OCI-M1 (cell line): ENCODE measurements at regions not wholly inside any gene's neighbourhood (a gene's known extent, or its start where the extent isn't known, plus 50 kb on each side); places are given as distances from the start of the nearest gene placed in this dataset.

ENCODE experiments used
- DNase-seq: peaks from one replicate; lab custom pipeline; 2025; lab: John Stamatoyannopoulos, UW

DNA sequence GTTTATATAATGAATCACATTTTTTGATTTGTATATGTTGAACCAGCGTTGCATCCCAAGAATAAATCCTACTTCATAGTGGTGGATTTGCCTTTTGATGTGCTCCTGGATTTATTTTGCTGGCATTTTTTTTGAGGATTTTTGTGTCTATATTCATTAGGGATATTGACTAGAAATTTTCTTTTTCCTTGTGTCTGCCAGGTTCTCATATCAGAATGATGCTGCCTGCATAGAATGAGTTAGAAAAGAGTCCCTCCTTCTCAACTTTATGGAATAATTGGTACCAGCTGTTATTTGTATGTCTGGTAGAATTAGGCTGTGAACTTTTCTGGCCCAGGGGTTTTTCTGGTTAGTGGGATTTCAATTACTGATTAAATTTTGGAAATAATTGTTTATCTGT lies 457.4 kb upstream of the DSEL start:
- no peak for DNase-seq

DNA sequence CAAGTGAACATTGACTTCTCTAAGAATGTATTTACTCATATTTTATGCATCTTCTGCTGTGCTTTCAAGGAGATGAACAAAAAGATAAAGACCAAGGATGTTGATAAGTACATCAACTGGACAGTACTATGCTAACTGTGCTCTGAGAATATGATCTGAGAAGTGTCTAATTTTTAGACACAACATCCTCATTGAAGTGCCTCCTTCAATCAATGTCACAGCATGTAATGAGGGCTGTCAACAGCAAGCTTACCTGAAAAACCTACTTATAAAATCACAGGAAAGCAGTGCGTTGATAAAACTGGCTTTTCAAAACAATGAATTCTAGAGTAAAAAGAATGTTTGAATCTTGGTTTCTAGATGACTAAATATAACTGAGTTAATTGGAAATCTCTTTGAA lies 452.9 kb upstream of the DSEL start:
- DNase-seq: no peak

DNA sequence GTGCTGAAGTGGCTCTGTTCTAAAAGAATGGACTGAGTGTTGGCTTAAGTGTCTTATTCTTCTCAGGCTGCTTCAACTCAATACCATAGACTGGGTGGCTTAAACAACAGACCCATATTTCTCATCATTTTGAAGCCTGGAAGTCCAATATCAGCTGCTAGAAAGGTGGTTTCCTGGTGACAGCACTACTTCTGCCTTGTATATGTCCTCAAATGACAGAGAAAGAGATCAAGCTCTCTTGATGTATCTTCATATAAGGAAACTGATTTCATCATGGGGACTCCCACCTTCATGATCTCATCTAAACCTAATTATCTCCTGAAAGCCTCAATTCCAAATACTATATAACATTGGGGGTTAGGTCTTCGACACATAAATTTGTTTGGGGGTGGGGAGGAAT lies 449.7 kb upstream of the DSEL start:
- DNase-seq: no peak

DNA sequence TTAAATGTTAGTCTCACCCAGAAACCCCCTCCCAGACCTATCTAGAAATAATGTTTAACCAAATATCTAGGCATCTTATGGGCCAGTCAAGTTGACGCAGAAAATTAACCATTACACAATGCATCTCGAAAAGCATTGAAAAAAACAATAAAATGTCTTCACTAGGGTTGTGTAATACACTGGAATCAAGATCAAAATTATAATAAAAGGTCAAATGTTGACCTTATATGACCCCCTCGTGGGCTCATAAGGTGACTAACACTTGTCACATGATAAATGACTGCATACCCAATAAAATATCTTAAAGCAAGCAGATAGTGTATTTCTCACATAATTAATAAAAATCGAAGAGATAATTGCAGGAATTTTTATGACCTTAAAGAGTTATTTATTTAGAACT lies 447.9 kb upstream of the DSEL start:
- DNase-seq: no peak

DNA sequence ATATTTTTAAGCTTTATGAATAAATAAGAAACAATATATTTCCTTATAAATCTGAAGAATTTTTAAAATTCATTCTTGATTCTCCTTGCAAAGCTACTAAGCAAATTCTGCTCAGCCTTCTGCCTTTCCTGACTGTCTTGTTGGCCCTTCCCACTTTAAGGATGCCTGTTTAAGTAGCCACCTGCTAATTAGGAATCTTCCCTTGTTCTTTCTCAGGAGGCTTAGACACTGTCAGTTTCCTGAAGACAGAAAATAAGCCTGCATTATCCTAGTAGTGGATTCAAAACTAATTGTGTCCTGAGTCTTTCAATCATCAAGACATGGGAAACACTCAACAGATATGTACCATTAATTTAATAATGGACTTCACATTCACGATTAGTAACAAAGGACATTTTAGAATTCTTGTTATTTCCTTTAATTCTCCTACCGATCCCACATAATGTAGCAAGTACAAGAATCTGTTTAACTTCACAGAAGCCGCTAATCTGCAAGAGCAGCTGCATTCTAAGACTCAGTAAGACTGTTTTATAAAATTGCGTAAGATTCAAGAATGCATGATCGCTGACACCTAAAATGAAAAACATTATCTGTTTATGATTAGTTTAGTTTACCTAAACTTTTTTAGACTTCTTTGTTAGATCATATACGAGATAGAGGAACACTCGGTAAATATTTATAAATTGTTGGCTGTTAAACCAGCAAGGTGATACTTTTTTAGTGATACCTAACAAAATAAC lies 445.4 kb upstream of the DSEL start:
- DNase-seq: no peak

GRCh38 chr18:67957684-67958083 lies 441.2 kb upstream of the DSEL start:
- DNase-seq: no peak

GRCh38 chr18:67954594-67954993 lies 438.1 kb upstream of the DSEL start:
- DNase-seq: no peak

DNA sequence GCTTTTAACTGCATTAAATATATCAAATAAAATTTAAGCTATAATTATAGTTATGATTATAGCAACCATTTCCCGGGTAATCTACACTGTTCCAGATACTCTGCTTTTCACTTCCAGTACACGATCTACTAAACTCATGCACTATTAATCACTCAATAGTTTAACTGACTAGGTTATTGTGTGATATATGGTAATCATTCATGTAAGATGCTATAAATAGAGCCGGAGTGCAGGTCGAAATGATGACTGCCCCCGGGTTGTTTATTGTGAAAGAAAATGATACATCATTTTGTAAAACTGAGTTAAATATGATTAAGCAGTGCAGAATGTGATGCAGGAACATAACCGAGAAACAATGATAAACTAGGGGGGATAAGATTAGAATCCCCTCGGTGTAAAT lies 434.6 kb upstream of the DSEL start:
- no peak for DNase-seq

GRCh38 chr18:67938660-67939059 lies 422.1 kb upstream of the DSEL start:
- no peak for DNase-seq

- no peak for DNase-seq
These were observed 419.1 kb upstream of the DSEL start for GRCh38 chr18:67935638-67936037.

DNA sequence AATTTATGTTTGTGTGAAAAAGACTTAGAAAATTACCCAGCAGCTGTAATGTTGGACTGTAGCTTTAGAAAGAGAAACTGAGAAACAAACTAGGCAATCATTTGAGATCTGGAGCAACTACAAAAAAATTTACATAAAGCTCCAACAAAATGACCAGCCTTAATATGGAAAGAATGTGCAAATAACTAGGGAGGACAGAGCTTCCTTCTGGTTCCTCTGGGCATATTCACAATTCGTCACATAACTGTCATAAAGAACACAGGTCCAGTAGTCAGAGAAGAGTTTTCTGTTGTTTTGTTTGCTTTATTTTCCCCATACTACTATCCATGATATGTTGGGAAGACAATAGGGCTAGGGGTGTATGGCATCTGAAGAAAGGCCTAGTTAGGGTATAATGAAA lies 416.8 kb upstream of the DSEL start:
- no peak for DNase-seq

GRCh38 chr18:67932271-67932670 lies 415.8 kb upstream of the DSEL start:
- no peak for DNase-seq

GRCh38 chr18:67926929-67927864 lies 410.7 kb upstream of the DSEL start:
- DNase-seq: no peak

DNA sequence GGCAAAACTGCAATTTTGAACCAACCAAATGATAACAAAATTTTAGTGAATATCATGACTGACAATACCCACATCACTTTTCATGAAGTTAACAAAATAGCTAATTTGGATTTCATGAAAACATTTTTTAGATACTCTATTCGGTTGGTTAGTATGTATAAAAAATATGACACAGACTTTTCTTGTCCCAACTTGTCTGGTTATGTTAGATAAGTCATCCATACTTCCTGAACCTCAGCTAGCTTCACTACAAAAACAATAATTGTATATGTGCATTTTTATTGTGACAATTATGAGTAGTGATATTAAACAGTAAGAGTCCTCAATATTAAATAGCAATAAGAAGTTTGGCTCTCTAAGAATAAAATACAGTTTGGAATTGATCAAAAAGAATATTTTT lies 408.1 kb upstream of the DSEL start:
- no peak for DNase-seq

DNA sequence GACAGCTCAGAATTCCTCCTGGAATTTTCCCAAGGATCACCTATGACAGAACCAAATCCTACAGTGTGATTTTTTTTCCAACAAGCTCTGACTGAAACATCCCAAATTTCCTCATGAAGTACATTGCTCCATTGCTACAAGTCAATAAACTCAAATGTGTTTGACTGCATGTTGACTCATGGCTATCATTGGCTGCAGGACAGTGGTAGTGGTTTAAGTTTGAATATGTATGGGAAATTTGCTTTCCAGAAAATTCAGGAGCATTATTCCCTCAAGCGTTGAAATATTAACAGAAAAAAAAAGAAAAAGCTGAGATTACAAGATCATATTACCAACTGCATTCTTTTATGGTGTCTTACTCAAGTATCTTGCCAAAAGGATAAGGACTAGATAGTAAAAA lies 402.8 kb upstream of the DSEL start:
- DNase-seq: no peak

- no peak for DNase-seq
These were observed 399.6 kb upstream of the DSEL start for GRCh38 chr18:67916097-67916496.

- DNase-seq: no peak
These were observed 396.5 kb upstream of the DSEL start for GRCh38 chr18:67913040-67913439.

DNA sequence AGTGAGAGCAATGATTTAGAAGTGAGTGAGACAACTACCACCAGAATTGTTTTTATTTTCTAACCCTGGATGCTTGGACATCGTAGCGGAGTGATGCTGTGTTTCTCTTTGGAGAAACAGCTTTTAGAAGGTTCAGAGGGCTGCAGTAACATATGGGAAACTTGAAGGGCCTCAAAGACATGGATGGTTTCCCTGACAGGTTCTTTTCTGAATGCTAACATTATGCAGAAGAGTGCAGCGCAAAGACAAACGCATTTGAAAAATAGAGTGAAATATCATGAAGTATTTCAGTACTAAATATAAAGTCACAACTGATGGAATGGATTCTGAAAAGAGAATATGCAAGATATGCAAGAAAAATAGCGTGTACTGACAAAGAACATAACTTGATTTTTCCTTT lies 385.1 kb upstream of the DSEL start:
- DNase-seq: no peak

- peak; percentile 37 for DNase-seq
These were observed 379.9 kb upstream of the DSEL start for GRCh38 chr18:67896451-67896850.

GRCh38 chr18:67893916-67894315 lies 377.4 kb upstream of the DSEL start:
- peak; percentile 32 for DNase-seq

GRCh38 chr18:67876871-67877270 lies 360.4 kb upstream of the DSEL start:
- DNase-seq: peak; percentile 32

GRCh38 chr18:67875944-67876343 lies 359.4 kb upstream of the DSEL start:
- DNase-seq: peak; percentile 10

GRCh38 chr18:67875060-67875459 lies 358.5 kb upstream of the DSEL start:
- no peak for DNase-seq
